ENCODE measurements at regions not wholly inside any gene's neighbourhood (a gene's known extent, or its start where the extent isn't known, plus 50 kb on each side); places are given as distances from the start of the nearest gene placed in this dataset.

DNA sequence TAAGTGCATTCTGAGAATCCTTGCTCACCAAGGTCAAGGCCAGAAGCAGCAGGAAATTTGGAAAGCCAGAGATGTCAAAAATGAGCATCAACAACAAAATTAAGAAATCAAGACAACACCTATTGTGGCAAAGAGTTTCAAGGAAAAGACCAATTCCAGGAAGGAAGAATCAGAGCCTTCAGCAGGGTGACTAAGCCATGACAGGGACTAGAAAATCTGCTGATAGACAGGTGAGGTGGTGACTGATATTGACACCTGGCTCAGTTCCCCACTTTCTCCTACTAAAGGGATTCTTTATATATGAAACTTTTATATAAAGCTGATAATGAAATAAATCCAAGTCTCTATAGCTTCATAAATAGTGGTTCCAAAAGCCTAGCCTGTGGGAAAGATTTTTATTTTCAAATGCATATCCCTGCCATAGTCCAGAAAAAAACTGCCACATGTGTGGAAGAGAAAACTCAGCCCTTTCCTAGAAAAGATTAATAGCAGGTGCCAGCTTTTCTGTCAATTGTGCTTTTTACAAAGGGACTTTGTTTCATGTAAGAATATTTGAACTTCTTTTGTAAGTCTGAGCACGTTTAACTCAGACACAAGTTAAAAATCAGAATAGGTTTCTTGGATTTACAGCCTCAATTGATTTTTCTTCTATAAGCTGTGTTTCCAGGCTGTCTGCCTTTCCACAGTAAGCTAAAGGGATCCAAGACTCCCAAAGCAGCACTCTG, 81.1 kb upstream of the GRAMD2B start:
- no peaks in the 10 kb centered on the region for H3K4me1 ChIP-seq (ENCODE audit: insufficient read depth, insufficient read length)
- no peak overlapping the region for H3K9ac ChIP-seq (ENCODE audit: insufficient read length, low read depth)
- TF ChIP-seq YY1 (IDR thresholded peaks at IDR 0.05; ENCODE audit: insufficient read depth, insufficient read length): no peak
- no peaks in the 10 kb centered on the region for H3K9me3 ChIP-seq (ENCODE audit: insufficient read depth, low read length)
- H3K27me3 ChIP-seq (ENCODE audit: insufficient read depth, insufficient read length): no peaks in the 10 kb centered on the region
- DNase-seq (ENCODE audit: low read depth, low spot score): no peak
- no peak overlapping the region for H3K4me3 ChIP-seq (ENCODE audit: insufficient read length, low read depth)
- H3K36me3 ChIP-seq (ENCODE audit: insufficient read depth, insufficient read length, low read length): no peaks in the 10 kb centered on the region

DNA sequence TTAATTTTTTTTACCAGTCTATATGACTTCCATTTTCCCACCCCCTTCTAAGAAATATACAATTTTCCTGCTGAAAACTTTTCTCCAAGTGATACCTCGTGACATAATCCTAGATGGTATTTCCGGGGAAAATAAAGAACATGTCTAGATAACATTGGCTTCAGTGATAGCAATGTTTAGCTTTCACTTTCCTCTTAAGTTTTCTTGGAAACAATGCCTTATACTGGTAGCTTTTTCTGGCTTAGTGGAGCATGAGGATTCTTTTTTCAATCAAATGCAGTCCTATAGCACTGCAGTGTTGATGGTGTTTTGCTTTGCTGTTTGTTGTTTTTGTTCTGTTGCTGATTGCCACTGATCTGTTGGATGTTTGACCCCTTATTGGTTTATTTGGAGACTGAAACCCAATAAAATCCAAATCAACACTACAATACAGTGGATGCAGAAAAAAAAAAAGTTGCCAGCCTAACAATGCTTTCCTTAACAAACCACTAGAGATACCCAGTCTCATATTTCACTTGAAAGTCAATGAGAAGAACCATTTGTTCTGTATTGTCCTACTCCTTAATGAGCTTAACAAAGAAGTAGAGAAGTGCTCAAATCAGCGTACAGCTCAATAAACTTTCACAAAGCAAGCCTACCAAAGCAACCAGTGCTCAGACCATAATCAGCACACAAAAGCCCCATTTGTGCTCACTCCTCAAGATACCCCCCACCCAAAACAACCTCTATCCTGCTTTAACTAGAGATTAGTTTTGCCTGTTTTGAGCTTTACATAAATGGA, 74.2 kb upstream of the GRAMD2B start:
- H3K4me3 ChIP-seq (ENCODE audit: insufficient read length, low read depth): no peak overlapping the region
- no peaks in the 10 kb centered on the region for H3K9me3 ChIP-seq (ENCODE audit: insufficient read depth, low read length)
- DNase-seq (ENCODE audit: low read depth, low spot score): peak; percentile 30
- no peaks in the 10 kb centered on the region for H3K4me1 ChIP-seq (ENCODE audit: insufficient read depth, insufficient read length)
- H3K36me3 ChIP-seq (ENCODE audit: insufficient read depth, insufficient read length, low read length): no peaks in the 10 kb centered on the region
- no peak for TF ChIP-seq YY1 (IDR thresholded peaks at IDR 0.05; ENCODE audit: insufficient read depth, insufficient read length)
- no peak for TF ChIP-seq SUZ12 (IDR thresholded peaks at IDR 0.05; ENCODE audit: extremely low read depth, insufficient read depth, insufficient read length)
- TF ChIP-seq ZNF274 (IDR thresholded peaks at IDR 0.05; ENCODE audit: low read depth, low read length): no peak
- no peaks in the 10 kb centered on the region for H3K27me3 ChIP-seq (ENCODE audit: insufficient read depth, insufficient read length)
- no peak overlapping the region for H3K9ac ChIP-seq (ENCODE audit: insufficient read length, low read depth)

DNA sequence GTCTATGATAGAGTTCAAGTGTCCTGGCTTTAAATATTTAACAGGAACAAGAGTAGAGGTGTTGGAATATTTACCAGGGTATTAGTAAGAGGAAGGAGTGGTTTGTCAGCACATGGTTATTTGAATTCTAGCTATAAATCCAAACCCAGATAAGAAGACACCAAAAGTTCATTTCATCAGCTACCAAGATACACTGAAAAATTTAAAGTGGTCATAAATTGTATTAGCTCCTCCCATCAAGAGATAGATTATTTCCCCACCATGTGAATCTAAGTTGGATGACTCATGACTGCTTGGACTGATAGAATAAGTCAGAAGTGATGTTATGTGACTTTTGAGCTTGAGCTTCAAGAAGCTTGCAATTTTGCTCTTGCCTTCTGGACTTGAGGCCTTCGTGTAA, 72.1 kb upstream of the GRAMD2B start:
- Histone ChIP-seq H3K9me3 (ENCODE audit: insufficient read depth, low read length) (no peaks in the 10 kb centered on the region), H3K9ac (ENCODE audit: insufficient read length, low read depth) (no peak overlapping the region)

DNA sequence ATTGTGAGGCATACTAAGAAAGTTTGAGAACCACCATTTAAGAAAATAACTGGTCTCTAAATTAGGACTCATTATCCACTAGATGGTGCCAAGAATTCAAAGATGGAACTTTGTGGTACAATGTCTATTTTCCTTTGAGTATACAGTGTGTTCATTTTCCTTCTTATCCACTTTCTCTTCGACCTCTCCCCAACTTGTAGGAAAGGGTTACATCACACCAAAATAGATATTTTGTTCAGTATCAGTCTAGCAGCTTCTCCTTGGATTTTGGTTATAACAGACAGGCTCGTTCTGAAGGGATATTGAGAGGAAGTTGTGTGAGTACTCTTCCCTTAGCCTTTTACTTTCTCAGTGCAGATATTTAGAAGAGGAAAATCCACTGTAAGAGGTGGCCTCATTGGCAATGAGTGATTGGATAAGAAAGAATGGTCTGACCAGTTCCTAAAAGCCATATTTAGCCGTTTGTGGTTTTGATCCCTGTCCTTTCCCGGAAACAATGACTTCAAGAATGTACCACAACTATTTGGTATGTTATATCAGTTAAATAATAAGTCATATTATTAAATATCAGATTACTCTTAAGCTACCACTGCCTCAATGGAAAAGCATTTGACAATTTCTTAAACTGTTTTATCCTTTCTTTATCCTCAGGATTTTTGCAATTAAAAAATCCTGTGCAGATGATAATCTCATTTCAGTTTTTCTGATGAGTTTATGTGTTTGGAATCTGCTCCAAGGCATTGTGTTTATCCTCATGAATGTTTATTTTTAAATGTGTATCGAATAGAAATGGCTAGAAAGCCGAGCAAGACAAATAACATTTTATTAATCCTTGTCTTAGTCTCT, 69.0 kb upstream of the GRAMD2B start:
- TF ChIP-seq YY1 (IDR thresholded peaks at IDR 0.05; ENCODE audit: insufficient read depth, insufficient read length) (no peak), SUZ12 (IDR thresholded peaks at IDR 0.05; ENCODE audit: extremely low read depth, insufficient read depth, insufficient read length) (no peak), ZNF274 (IDR thresholded peaks at IDR 0.05; ENCODE audit: low read depth, low read length) (no peak)
- Histone ChIP-seq H3K27me3 (ENCODE audit: insufficient read depth, insufficient read length) (no peaks in the 10 kb centered on the region), H3K4me1 (ENCODE audit: insufficient read depth, insufficient read length) (no peaks in the 10 kb centered on the region), H3K9me3 (ENCODE audit: insufficient read depth, low read length) (no peaks in the 10 kb centered on the region), H3K9ac (ENCODE audit: insufficient read length, low read depth) (no peak overlapping the region), H3K4me3 (ENCODE audit: insufficient read length, low read depth) (no peak overlapping the region), H3K36me3 (ENCODE audit: insufficient read depth, insufficient read length, low read length) (no peaks in the 10 kb centered on the region)
- no peak for DNase-seq (ENCODE audit: low read depth, low spot score)

More for the DNA sequence above, 72.1 kb upstream of the GRAMD2B start:
- no peak for DNase-seq (ENCODE audit: low read depth, low spot score)
- Histone ChIP-seq H3K4me1 (ENCODE audit: insufficient read depth, insufficient read length) (no peaks in the 10 kb centered on the region), H3K27me3 (ENCODE audit: insufficient read depth, insufficient read length) (no peaks in the 10 kb centered on the region), H3K36me3 (ENCODE audit: insufficient read depth, insufficient read length, low read length) (no peaks in the 10 kb centered on the region), H3K4me3 (ENCODE audit: insufficient read length, low read depth) (no peak overlapping the region)
- TF ChIP-seq ZNF274 (IDR thresholded peaks at IDR 0.05; ENCODE audit: low read depth, low read length): no peak
- no peak for TF ChIP-seq YY1 (IDR thresholded peaks at IDR 0.05; ENCODE audit: insufficient read depth, insufficient read length)
- TF ChIP-seq SUZ12 (IDR thresholded peaks at IDR 0.05; ENCODE audit: extremely low read depth, insufficient read depth, insufficient read length): no peak

DNA sequence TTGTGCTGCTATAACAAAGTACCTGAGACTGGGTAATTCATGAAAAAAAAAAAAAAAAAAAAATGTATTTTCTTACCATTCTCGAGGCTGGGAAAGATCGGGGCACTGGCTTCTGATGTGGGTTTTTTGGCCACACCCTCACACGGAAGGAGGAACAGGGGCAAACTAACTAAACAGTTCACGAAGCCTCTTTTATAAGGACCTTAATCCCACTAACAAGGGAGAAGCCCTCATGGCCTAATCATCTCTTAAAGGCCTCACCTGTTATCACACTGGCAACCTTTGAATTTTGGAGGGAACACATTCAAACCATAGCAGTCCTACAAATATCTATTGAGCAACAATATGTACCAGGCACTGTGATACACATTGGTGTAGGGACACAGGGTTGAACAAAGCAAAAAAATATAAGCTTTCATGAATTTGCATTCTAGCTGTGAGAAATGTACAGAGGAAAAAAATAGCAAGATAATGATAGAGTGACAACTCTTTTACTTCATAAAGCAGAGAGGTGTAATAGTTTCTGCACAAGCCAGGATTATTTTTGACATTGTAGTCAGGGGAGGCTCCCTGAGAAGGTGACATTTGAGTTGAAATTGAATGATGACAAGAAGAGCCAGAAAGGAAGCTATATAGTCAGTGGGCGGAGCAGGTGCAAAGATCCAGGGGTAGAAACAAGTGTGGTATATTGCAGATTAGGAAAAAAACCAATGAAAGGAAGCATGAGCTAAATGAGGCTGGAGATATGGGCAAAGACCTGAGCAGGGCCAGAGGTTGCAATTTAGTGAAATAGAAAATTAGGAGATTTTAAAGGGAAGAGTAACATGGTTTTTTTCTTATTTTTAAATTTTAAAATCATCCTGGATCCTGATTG, 68.1 kb upstream of the GRAMD2B start:
- Histone ChIP-seq H3K9ac (ENCODE audit: insufficient read length, low read depth) (no peak overlapping the region), H3K36me3 (ENCODE audit: insufficient read depth, insufficient read length, low read length) (no peaks in the 10 kb centered on the region), H3K27me3 (ENCODE audit: insufficient read depth, insufficient read length) (no peaks in the 10 kb centered on the region), H3K4me3 (ENCODE audit: insufficient read length, low read depth) (no peak overlapping the region), H3K4me1 (ENCODE audit: insufficient read depth, insufficient read length) (no peaks in the 10 kb centered on the region), H3K9me3 (ENCODE audit: insufficient read depth, low read length) (no peaks in the 10 kb centered on the region)
- no peak for DNase-seq (ENCODE audit: low read depth, low spot score)
- TF ChIP-seq YY1 (IDR thresholded peaks at IDR 0.05; ENCODE audit: insufficient read depth, insufficient read length) (no peak), SUZ12 (IDR thresholded peaks at IDR 0.05; ENCODE audit: extremely low read depth, insufficient read depth, insufficient read length) (no peak), ZNF274 (IDR thresholded peaks at IDR 0.05; ENCODE audit: low read depth, low read length) (no peak)

DNA sequence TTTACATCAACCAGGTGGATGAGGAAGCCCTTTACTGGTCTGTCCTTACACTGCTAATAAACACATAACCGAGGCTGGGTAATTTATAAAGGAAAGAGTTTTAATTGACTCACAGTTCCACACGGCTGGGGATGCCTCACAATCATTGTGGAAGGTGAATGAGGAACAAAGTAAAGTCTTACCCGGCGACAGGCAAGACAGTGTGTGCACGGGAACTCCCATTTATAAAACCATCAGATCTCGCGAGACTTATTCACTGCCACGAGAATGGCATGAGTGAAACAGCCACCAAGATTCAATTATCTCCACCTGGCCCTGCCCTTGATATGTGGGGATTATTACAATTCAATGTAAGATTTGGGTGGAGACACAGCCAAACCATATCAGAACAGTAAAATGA, 67.3 kb upstream of the GRAMD2B start:
- TF ChIP-seq YY1 (IDR thresholded peaks at IDR 0.05; ENCODE audit: insufficient read depth, insufficient read length): no peak
- TF ChIP-seq ZNF274 (IDR thresholded peaks at IDR 0.05; ENCODE audit: low read depth, low read length): no peak
- no peak for TF ChIP-seq SUZ12 (IDR thresholded peaks at IDR 0.05; ENCODE audit: extremely low read depth, insufficient read depth, insufficient read length)
- H3K4me1 ChIP-seq (ENCODE audit: insufficient read depth, insufficient read length): no peaks in the 10 kb centered on the region
- no peaks in the 10 kb centered on the region for H3K36me3 ChIP-seq (ENCODE audit: insufficient read depth, insufficient read length, low read length)
- no peaks in the 10 kb centered on the region for H3K9me3 ChIP-seq (ENCODE audit: insufficient read depth, low read length)
- no peak overlapping the region for H3K4me3 ChIP-seq (ENCODE audit: insufficient read length, low read depth)
- H3K27me3 ChIP-seq (ENCODE audit: insufficient read depth, insufficient read length): no peaks in the 10 kb centered on the region
- DNase-seq (ENCODE audit: low read depth, low spot score): no peak
- no peak overlapping the region for H3K9ac ChIP-seq (ENCODE audit: insufficient read length, low read depth)
